HFF-Myc (cell line): ENCODE measurements at regions not wholly inside any gene's neighbourhood (a gene's known extent, or its start where the extent isn't known, plus 50 kb on each side); places are given as distances from the start of the nearest gene placed in this dataset.

Source experiments
- DNase-seq: peaks from one replicate; pipeline ENCODE4 v3.0.0-alpha.2; 2011; ENCODE audit warnings: low read depth; ENCODE audit errors: extremely low read depth
- H3K4me3 ChIP-seq: replicated peaks from 2 replicates; pipeline ENCODE4 v1.5.1; 2011; ENCODE audit warnings: low read depth, mild to moderate bottlenecking, control low read depth, low read length
- CTCF ChIP-seq: IDR thresholded peaks from 2 replicates; pipeline ENCODE4 v1.5.1; 2012; ENCODE audit warnings: mild to moderate bottlenecking, low read depth, low read length, control low read depth; ENCODE audit errors: missing control alignments

GRCh38 chr18:77865853-77866252 lies 616.2 kb downstream of the GALR1 start:
- no peak for TF ChIP-seq CTCF
- DNase-seq: no peak
- H3K4me3 ChIP-seq: no peak overlapping the region

- TF ChIP-seq CTCF: no peak
- H3K4me3 ChIP-seq: no peak overlapping the region
- no peak for DNase-seq
Measured at GRCh38 chr18:77866351-77866750, 616.7 kb downstream of the GALR1 start.

- no peak overlapping the region for H3K4me3 ChIP-seq
- no peak for TF ChIP-seq CTCF
- no peak for DNase-seq
Measured at GRCh38 chr18:77870199-77870598, 620.6 kb downstream of the GALR1 start.

GRCh38 chr18:77870894-77871293 lies 621.2 kb downstream of the GALR1 start:
- DNase-seq: no peak
- TF ChIP-seq CTCF: no peak
- H3K4me3 ChIP-seq: no peak overlapping the region

GRCh38 chr18:77872166-77872565 lies 622.5 kb downstream of the GALR1 start:
- no peak for TF ChIP-seq CTCF
- H3K4me3 ChIP-seq: no peak overlapping the region
- DNase-seq: no peak

- no peak for TF ChIP-seq CTCF
- no peak for DNase-seq
- H3K4me3 ChIP-seq: no peak overlapping the region
Measured at GRCh38 chr18:77876319-77876865, 626.7 kb downstream of the GALR1 start.

- H3K4me3 ChIP-seq: no peak overlapping the region
- DNase-seq: no peak
- no peak for TF ChIP-seq CTCF
Measured at GRCh38 chr18:77879829-77880228, 630.2 kb downstream of the GALR1 start.
